HEK293 (cell line): ENCODE measurements at regions not wholly inside any gene's neighbourhood (a gene's known extent, or its start where the extent isn't known, plus 50 kb on each side); places are given as distances from the start of the nearest gene placed in this dataset.

Experiments
- CTCF ChIA-PET: fragments of 350-600 bp; formaldehyde crosslinking; extraction: SDS; loops from one replicate; lab custom pipeline; 2021; ENCODE audit warnings: antibody characterized with exemption; lab: Yijun Ruan, JAX
- POLR2A ChIA-PET: fragments of 300-600 bp; formaldehyde crosslinking; extraction: SDS; loops from one replicate; lab custom pipeline; 2020; ENCODE audit warnings: antibody characterized with exemption, inconsistent platforms; lab: Yijun Ruan, JAX
- H3K27ac ChIP-seq: fragments of 200-500 bp; sonication (Bioruptor generic); 2 replicates; pipeline ENCODE4 v1.5.1; 2014; ENCODE audit warnings: low read depth, low read length, control low read depth, inconsistent platforms; ENCODE audit errors: extremely low read depth
- H3K36me3 ChIP-seq, 2 experiments: fragments of 200-500 bp in 1 of 2; sonication (Bioruptor generic) in 1 of 2; 1 replicate in 1 of 2; 2 replicates in 1 of 2; pipeline ENCODE4 v1.5.1; 2014 to 2017; ENCODE audit warnings: inconsistent platforms in 2 of 2, low read length in 2 of 2; ENCODE audit not compliant: control insufficient read depth in 2 of 2, insufficient read depth in 1 of 2
- H3K4me1 ChIP-seq: fragments of 200-500 bp; sonication (Bioruptor generic); 2 replicates; pipeline ENCODE4 v1.5.1; 2014; ENCODE audit warnings: mild to moderate bottlenecking, low read length, inconsistent platforms; ENCODE audit not compliant: control insufficient read depth, insufficient read depth
- H3K4me3 ChIP-seq: 2 replicates; pipeline ENCODE4 v1.5.1; 2011; ENCODE audit warnings: low read depth, mild to moderate bottlenecking, control low read depth, low read length, moderate library complexity
- H3K9me3 ChIP-seq: fragments of 200-500 bp; sonication (Bioruptor generic); 2 replicates; pipeline ENCODE4 v1.5.1; 2014; ENCODE audit warnings: low read depth, low read length, inconsistent platforms; ENCODE audit not compliant: control insufficient read depth, insufficient read depth
- BCL11A ChIP-seq: fragments of 450-650 bp; formaldehyde crosslinking; IDR thresholded peaks from 2 replicates; pipeline ENCODE4 v1.5.1; 2016; ENCODE audit warnings: low read depth, missing biosample characterization, missing genetic modification characterization
- EGR2 ChIP-seq: fragments of 450-650 bp; formaldehyde crosslinking; IDR thresholded peaks from 2 replicates; pipeline ENCODE4 v1.5.1; 2016; ENCODE audit warnings: low read depth, missing biosample characterization, missing genetic modification characterization
- GFI1B ChIP-seq: fragments of 450-650 bp; formaldehyde crosslinking; IDR thresholded peaks from 2 replicates; pipeline ENCODE4 v1.5.1; 2016; ENCODE audit warnings: missing biosample characterization, missing genetic modification characterization
- GLI4 ChIP-seq: fragments of 450-650 bp; formaldehyde crosslinking; IDR thresholded peaks from 2 replicates; pipeline ENCODE4 v1.5.1; 2016; ENCODE audit warnings: missing biosample characterization, missing genetic modification characterization
- IKZF3 ChIP-seq: fragments of 450-650 bp; IDR thresholded peaks from 2 replicates; pipeline ENCODE4 v1.5.0; 2018; ENCODE audit warnings: missing biosample characterization, mild to moderate bottlenecking, missing genetic modification characterization, moderate library complexity
- KLF1 ChIP-seq: fragments of 450-650 bp; formaldehyde crosslinking; IDR thresholded peaks from 2 replicates; pipeline ENCODE4 v1.5.1; 2016; ENCODE audit warnings: missing biosample characterization, missing genetic modification characterization
- KLF8 ChIP-seq: fragments of 450-650 bp; formaldehyde crosslinking; IDR thresholded peaks from 2 replicates; pipeline ENCODE4 v1.5.1; 2016; ENCODE audit warnings: missing biosample characterization, missing genetic modification characterization
- KLF9 ChIP-seq: fragments of 450-650 bp; formaldehyde crosslinking; IDR thresholded peaks from 2 replicates; pipeline ENCODE4 v1.5.1; 2016; ENCODE audit warnings: missing biosample characterization, missing genetic modification characterization, low read depth
- SALL2 ChIP-seq: fragments of 450-650 bp; formaldehyde crosslinking; IDR thresholded peaks from 2 replicates; pipeline ENCODE4 v1.5.0; 2017; ENCODE audit warnings: missing biosample characterization, mild to moderate bottlenecking, missing genetic modification characterization, borderline replicate concordance
- ZBTB26 ChIP-seq: fragments of 450-650 bp; formaldehyde crosslinking; optimal IDR thresholded peaks from 2 replicates; pipeline ENCODE3; 2016; ENCODE audit warnings: missing biosample characterization, mild to moderate bottlenecking, missing genetic modification characterization
- ZFP37 ChIP-seq: fragments of 450-650 bp; formaldehyde crosslinking; IDR thresholded peaks from 2 replicates; pipeline ENCODE4 v1.5.1; 2016; ENCODE audit warnings: missing biosample characterization, missing genetic modification characterization
- ZFP41 ChIP-seq: fragments of 450-650 bp; formaldehyde crosslinking; IDR thresholded peaks from 2 replicates; pipeline ENCODE4 v1.5.1; 2016; ENCODE audit warnings: missing biosample characterization, missing genetic modification characterization, borderline replicate concordance
- ZNF112 ChIP-seq: fragments of 450-650 bp; formaldehyde crosslinking; IDR thresholded peaks from 2 replicates; pipeline ENCODE4 v1.5.0; 2017; ENCODE audit warnings: missing biosample characterization, missing genetic modification characterization
- ZNF239 ChIP-seq: fragments of 450-650 bp; formaldehyde crosslinking; IDR thresholded peaks from 2 replicates; pipeline ENCODE4 v1.5.1; 2016; ENCODE audit warnings: missing biosample characterization, missing genetic modification characterization
- ZNF248 ChIP-seq: fragments of 450-650 bp; formaldehyde crosslinking; IDR thresholded peaks from 2 replicates; pipeline ENCODE4 v1.5.1; 2017; ENCODE audit warnings: missing biosample characterization, missing genetic modification characterization
- ZNF292 ChIP-seq: fragments of 450-650 bp; formaldehyde crosslinking; IDR thresholded peaks from 2 replicates; pipeline ENCODE4 v1.5.1; 2016; ENCODE audit warnings: low read depth, missing biosample characterization, missing genetic modification characterization, borderline replicate concordance
- ZNF335 ChIP-seq: fragments of 450-650 bp; formaldehyde crosslinking; conservative IDR thresholded peaks from 2 replicates; pipeline ENCODE4 v1.5.1; 2016; ENCODE audit warnings: missing biosample characterization, missing genetic modification characterization
- ZNF514 ChIP-seq: fragments of 450-650 bp; formaldehyde crosslinking; IDR thresholded peaks from 2 replicates; pipeline ENCODE4 v1.5.1; 2016; ENCODE audit warnings: missing biosample characterization, missing genetic modification characterization
- ZNF530 ChIP-seq: fragments of 450-650 bp; formaldehyde crosslinking; IDR thresholded peaks from 2 replicates; pipeline ENCODE4 v1.5.1; 2016; ENCODE audit warnings: low read depth, missing biosample characterization, missing genetic modification characterization
- ZNF639 ChIP-seq: fragments of 450-650 bp; formaldehyde crosslinking; IDR thresholded peaks from 2 replicates; pipeline ENCODE4 v1.5.1; 2016; ENCODE audit warnings: missing biosample characterization, missing genetic modification characterization
- ZNF76 ChIP-seq: fragments of 450-650 bp; formaldehyde crosslinking; IDR thresholded peaks from 2 replicates; pipeline ENCODE4; 2016; ENCODE audit warnings: low read depth, missing biosample characterization, missing genetic modification characterization, borderline replicate concordance
- ZNF768 ChIP-seq: fragments of 450-650 bp; formaldehyde crosslinking; IDR thresholded peaks from 2 replicates; pipeline ENCODE4 v1.5.1; 2018; ENCODE audit warnings: missing biosample characterization, mild to moderate bottlenecking, missing genetic modification characterization
- ZNF791 ChIP-seq: fragments of 450-650 bp; formaldehyde crosslinking; IDR thresholded peaks from 2 replicates; pipeline ENCODE4 v1.5.1; 2016; ENCODE audit warnings: missing biosample characterization, missing genetic modification characterization
- ZNF837 ChIP-seq: fragments of 450-650 bp; formaldehyde crosslinking; IDR thresholded peaks from 2 replicates; pipeline ENCODE4 v1.5.1; 2016; ENCODE audit warnings: missing biosample characterization, missing genetic modification characterization
- ZSCAN23 ChIP-seq: fragments of 450-650 bp; formaldehyde crosslinking; IDR thresholded peaks from 2 replicates; pipeline ENCODE4 v1.5.1; 2016; ENCODE audit warnings: missing biosample characterization, missing genetic modification characterization
- TF ChIP-seq, protein P1 (sequence below): fragments of 450-650 bp; formaldehyde crosslinking; IDR thresholded peaks from 2 replicates; pipeline ENCODE4 v1.5.1; 2016; ENCODE audit warnings: missing biosample characterization, missing genetic modification characterization
- TF ChIP-seq, protein P2 (sequence below): fragments of 450-650 bp; formaldehyde crosslinking; IDR thresholded peaks from 2 replicates; pipeline ENCODE4 v1.5.1; 2016; ENCODE audit warnings: missing biosample characterization, missing genetic modification characterization
- TF ChIP-seq, protein P3 (sequence below): fragments of 450-650 bp; formaldehyde crosslinking; IDR thresholded peaks from 2 replicates; pipeline ENCODE4 v1.5.1; 2016; ENCODE audit warnings: missing biosample characterization, missing genetic modification characterization, low read depth

DNA sequence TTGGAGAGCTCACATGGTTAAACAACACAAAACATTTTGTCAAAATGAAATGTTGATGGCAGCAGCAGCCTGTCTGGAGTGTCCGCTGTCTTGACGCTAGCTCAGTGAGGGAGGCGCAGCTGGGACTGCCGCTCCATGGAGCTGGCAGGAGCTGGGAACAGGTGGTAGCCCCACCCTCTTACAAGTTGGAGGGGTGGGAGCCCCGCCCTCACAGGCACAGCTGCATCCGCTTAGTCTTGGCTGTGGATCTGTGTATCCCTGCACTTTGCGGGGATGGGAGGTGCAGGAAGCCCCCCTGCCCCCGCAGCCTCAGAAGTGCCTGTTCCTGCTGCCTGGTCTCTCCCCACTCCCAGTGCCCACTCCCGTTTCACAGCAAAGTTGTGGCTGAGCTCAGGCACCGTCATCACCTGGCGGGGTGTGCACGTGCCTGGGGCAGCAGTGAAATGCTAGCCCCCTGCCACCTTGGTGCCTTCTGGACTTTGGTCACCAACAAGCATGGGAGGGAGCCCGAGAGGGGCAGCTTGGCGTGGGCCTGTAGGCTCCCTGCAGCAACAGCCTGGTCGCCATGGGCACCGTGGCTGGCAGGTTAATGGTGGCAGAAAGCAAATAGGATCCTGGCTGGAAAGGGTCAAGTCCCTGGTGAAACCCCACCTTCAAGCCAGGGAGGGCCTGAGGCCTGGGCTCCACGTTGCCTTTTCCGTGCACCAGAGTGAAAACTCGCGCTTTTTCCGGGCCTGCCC lies 53.8 kb upstream of the CADM2 start:
- H3K4me1 ChIP-seq, result no peaks in the 10 kb centered on the region
- ChIA-PET CTCF (no interaction called here), POLR2A (no interaction called here)
- no peak overlapping the region for H3K27ac ChIP-seq
- no peak overlapping the region for H3K4me3 ChIP-seq
- no peaks in the 10 kb centered on the region for H3K36me3 ChIP-seq
- H3K9me3 ChIP-seq, result no peaks in the 10 kb centered on the region
- TF ChIP-seq EGR2 (tag by site-specific recombination), result no peak
- TF ChIP-seq ZNF76 (tag by site-specific recombination), result no peak
- TF ChIP-seq, protein P1, sequence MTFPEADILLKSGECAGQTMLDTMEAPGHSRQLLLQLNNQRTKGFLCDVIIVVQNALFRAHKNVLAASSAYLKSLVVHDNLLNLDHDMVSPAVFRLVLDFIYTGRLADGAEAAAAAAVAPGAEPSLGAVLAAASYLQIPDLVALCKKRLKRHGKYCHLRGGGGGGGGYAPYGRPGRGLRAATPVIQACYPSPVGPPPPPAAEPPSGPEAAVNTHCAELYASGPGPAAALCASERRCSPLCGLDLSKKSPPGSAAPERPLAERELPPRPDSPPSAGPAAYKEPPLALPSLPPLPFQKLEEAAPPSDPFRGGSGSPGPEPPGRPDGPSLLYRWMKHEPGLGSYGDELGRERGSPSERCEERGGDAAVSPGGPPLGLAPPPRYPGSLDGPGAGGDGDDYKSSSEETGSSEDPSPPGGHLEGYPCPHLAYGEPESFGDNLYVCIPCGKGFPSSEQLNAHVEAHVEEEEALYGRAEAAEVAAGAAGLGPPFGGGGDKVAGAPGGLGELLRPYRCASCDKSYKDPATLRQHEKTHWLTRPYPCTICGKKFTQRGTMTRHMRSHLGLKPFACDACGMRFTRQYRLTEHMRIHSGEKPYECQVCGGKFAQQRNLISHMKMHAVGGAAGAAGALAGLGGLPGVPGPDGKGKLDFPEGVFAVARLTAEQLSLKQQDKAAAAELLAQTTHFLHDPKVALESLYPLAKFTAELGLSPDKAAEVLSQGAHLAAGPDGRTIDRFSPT (tag by site-specific recombination), result no peak
- TF ChIP-seq KLF9 (tag by site-specific recombination), result no peak
- TF ChIP-seq ZNF239 (tag by site-specific recombination), result no peak
- TF ChIP-seq GFI1B (tag by site-specific recombination), result no peak
- no peak for TF ChIP-seq ZSCAN23 (tag by site-specific recombination)
- TF ChIP-seq KLF1 (tag by site-specific recombination), result no peak
- no peak for TF ChIP-seq ZFP37 (tag by site-specific recombination)
- no peak for TF ChIP-seq ZNF335 (tag by site-specific recombination)
- TF ChIP-seq, protein P2, sequence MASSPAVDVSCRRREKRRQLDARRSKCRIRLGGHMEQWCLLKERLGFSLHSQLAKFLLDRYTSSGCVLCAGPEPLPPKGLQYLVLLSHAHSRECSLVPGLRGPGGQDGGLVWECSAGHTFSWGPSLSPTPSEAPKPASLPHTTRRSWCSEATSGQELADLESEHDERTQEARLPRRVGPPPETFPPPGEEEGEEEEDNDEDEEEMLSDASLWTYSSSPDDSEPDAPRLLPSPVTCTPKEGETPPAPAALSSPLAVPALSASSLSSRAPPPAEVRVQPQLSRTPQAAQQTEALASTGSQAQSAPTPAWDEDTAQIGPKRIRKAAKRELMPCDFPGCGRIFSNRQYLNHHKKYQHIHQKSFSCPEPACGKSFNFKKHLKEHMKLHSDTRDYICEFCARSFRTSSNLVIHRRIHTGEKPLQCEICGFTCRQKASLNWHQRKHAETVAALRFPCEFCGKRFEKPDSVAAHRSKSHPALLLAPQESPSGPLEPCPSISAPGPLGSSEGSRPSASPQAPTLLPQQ (tag by site-specific recombination), result no peak
- TF ChIP-seq GLI4 (tag by site-specific recombination), result no peak
- no peak for TF ChIP-seq ZNF530 (tag by site-specific recombination)
- TF ChIP-seq BCL11A (tag by site-specific recombination), result no peak
- TF ChIP-seq KLF8 (tag by site-specific recombination), result no peak

DNA sequence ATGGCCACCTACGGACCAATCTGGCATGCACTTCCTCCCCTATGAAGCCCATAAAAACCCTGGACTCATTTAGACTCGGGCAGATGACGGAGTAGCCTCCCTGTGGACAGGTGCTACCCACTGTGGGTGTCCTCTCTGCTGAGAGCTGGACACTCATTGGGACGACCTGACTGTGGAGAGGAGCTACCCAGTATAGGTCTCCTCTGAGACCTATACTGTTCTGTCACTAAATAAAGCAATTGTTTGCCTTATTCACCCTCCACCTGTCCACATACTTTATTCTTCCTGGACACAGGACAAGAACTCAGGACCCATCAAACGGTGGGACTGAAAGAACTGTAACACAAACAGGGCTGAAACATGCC lies 53.3 kb upstream of the CADM2 start:
- ChIA-PET CTCF (no interaction called here), POLR2A (no interaction called here)
- Histone ChIP-seq H3K36me3 (no peaks in the 10 kb centered on the region), H3K4me3 (no peak overlapping the region), H3K27ac (no peak overlapping the region), H3K4me1 (no peaks in the 10 kb centered on the region), H3K9me3 (no peaks in the 10 kb centered on the region)
- TF ChIP-seq ZNF112 (tag by site-specific recombination) (no peak), ZNF639 (tag by site-specific recombination) (no peak), SALL2 (tag by site-specific recombination) (no peak), ZFP41 (tag by site-specific recombination) (no peak), ZNF768 (tag by site-specific recombination) (no peak), ZNF292 (tag by site-specific recombination) (no peak), ZNF514 (no peak), ZNF837 (tag by site-specific recombination) (no peak), ZBTB26 (tag by site-specific recombination) (no peak), ZNF791 (tag by site-specific recombination) (no peak), ZNF248 (tag by site-specific recombination) (no peak), IKZF3 (no peak)
- TF ChIP-seq, protein P3, sequence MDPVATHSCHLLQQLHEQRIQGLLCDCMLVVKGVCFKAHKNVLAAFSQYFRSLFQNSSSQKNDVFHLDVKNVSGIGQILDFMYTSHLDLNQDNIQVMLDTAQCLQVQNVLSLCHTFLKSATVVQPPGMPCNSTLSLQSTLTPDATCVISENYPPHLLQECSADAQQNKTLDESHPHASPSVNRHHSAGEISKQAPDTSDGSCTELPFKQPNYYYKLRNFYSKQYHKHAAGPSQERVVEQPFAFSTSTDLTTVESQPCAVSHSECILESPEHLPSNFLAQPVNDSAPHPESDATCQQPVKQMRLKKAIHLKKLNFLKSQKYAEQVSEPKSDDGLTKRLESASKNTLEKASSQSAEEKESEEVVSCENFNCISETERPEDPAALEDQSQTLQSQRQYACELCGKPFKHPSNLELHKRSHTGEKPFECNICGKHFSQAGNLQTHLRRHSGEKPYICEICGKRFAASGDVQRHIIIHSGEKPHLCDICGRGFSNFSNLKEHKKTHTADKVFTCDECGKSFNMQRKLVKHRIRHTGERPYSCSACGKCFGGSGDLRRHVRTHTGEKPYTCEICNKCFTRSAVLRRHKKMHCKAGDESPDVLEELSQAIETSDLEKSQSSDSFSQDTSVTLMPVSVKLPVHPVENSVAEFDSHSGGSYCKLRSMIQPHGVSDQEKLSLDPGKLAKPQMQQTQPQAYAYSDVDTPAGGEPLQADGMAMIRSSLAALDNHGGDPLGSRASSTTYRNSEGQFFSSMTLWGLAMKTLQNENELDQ (tag by site-specific recombination), result no peak
